GM12878 (cell line): ENCODE measurements at regions not wholly inside any gene's neighbourhood (a gene's known extent, or its start where the extent isn't known, plus 50 kb on each side); places are given as distances from the start of the nearest gene placed in this dataset.

Experiments
- ATAC-seq: fragments of 200-7000 bp; cut with Tn5 transposase; 3 replicates; pipeline ENCODE4 v1.9.1; 2020; ENCODE audit warnings: mild to moderate bottlenecking, moderate library complexity
- BruUV-seq: library from RNA; stranded (reverse); fragments of 400-500 nt; replicated peaks from 2 replicates; lab custom pipeline; 2021; lab: Mats Ljungman, UMichigan
- CTCF ChIA-PET: fragments of 300-600 bp; sonication (Branson Sonifier 250); formaldehyde crosslinking; extraction: SDS; loops from one replicate; lab custom pipeline; 2021; ENCODE audit warnings: inconsistent platforms; lab: Yijun Ruan, JAX
- POLR2A ChIA-PET: fragments of 350-600 bp; formaldehyde crosslinking; extraction: SDS; loops from one replicate; lab custom pipeline; 2021; ENCODE audit warnings: inconsistent platforms; lab: Charles Lee
- RAD21 ChIA-PET: fragments of 300-600 bp; sonication (Branson Sonifier 250); formaldehyde crosslinking; loops from one replicate; lab custom pipeline; 2023; ENCODE audit warnings: antibody characterized with exemption; ENCODE audit not compliant: unreplicated experiment; lab: Charles Lee
- SMC1A ChIA-PET: fragments of 300-600 bp; sonication (Branson Sonifier 250); formaldehyde crosslinking; loops from one replicate; lab custom pipeline; 2023; ENCODE audit not compliant: unreplicated experiment, uncharacterized antibody; lab: Charles Lee
- DNase-seq: peaks from one replicate; pipeline ENCODE4 v3.0.0-alpha.2; 2011; ENCODE audit warnings: low read depth, low spot score
- FAIRE-seq: peaks from 3 replicates; lab custom pipeline; 2011; peaks lifted over from hg19 to GRCh38; lab: Jason Lieb, UNC
- H2AFZ ChIP-seq: 2 replicates; pipeline ENCODE4 v1.6.0; 2011; ENCODE audit warnings: low read depth, low read length, control low read depth; ENCODE audit not compliant: control insufficient read depth
- H3K27ac ChIP-seq: 2 replicates; pipeline ENCODE4 v1.5.1; 2011; ENCODE audit warnings: control low read depth; ENCODE audit not compliant: control insufficient read depth, insufficient read depth
- H3K27me3 ChIP-seq, 2 experiments: replicated peaks in 1 of 2; 2 replicates each; pipeline versions ENCODE4 v1.6.0 to v1.6.1; 2011; ENCODE audit warnings: low read length in 1 of 2; ENCODE audit not compliant: control insufficient read depth in 2 of 2, insufficient read depth in 2 of 2
- H3K36me3 ChIP-seq, 2 experiments: 2 replicates each; pipeline ENCODE4 v1.5.1; 2011; ENCODE audit warnings: low read length in 1 of 2; ENCODE audit not compliant: control insufficient read depth in 2 of 2, insufficient read depth in 2 of 2
- H3K4me1 ChIP-seq: 2 replicates; pipeline ENCODE4 v1.6.1; 2011; ENCODE audit warnings: mild to moderate bottlenecking, low read length, moderate library complexity, mixed read lengths; ENCODE audit not compliant: control insufficient read depth, insufficient read depth
- H3K4me2 ChIP-seq: 2 replicates; pipeline ENCODE4 v1.6.0; 2011; ENCODE audit warnings: control low read depth; ENCODE audit not compliant: control insufficient read depth, insufficient read depth
- H3K4me3 ChIP-seq: fragments of 200-600 bp; sonication (generic); 2 replicates; pipeline ENCODE4 v1.5.1; 2016
- H3K79me2 ChIP-seq: 2 replicates; pipeline ENCODE4 v1.6.0; 2011; ENCODE audit warnings: low read length; ENCODE audit not compliant: control insufficient read depth, insufficient read depth
- H3K9ac ChIP-seq: 2 replicates; pipeline ENCODE4 v1.8.0; 2011; ENCODE audit warnings: low read length, control low read depth, mixed read lengths; ENCODE audit not compliant: control insufficient read depth, insufficient read depth
- H3K9me3 ChIP-seq: replicated peaks from 3 replicates; pipeline ENCODE4 v1.5.1; 2011; ENCODE audit warnings: mild to moderate bottlenecking, low read length; ENCODE audit not compliant: control insufficient read depth, insufficient read depth
- H4K20me1 ChIP-seq: 2 replicates; pipeline ENCODE4 v1.6.0; 2011; ENCODE audit not compliant: control insufficient read depth, insufficient read depth
- CBX5 ChIP-seq: sonication (generic); IDR thresholded peaks from 2 replicates; pipeline ENCODE4 v1.6.1; 2016; ENCODE audit warnings: low read depth, moderate library complexity, mild to moderate bottlenecking, inconsistent platforms
- CEBPB ChIP-seq, 2 experiments: fragments of 150-350 bp in 1 of 2; IDR thresholded peaks; 2 replicates each; pipeline ENCODE4 v1.6.1; 2012 to 2014; ENCODE audit warnings: low read depth in 2 of 2, low read length in 2 of 2, borderline replicate concordance in 1 of 2, inconsistent platforms in 1 of 2
- CREB1 ChIP-seq: IDR thresholded peaks from 2 replicates; pipeline ENCODE4 v1.6.1; 2012; ENCODE audit warnings: low read depth, mild to moderate bottlenecking, inconsistent platforms
- CREM ChIP-seq: IDR thresholded peaks from 2 replicates; pipeline ENCODE4 v1.6.1; 2014; ENCODE audit warnings: antibody characterized with exemption, low read depth
- IKZF1 ChIP-seq: fragments of 450-650 bp; conservative IDR thresholded peaks from 2 replicates; pipeline ENCODE4 v1.6.1; 2017; ENCODE audit warnings: antibody characterized with exemption, mild to moderate bottlenecking
- NFYA ChIP-seq: IDR thresholded peaks from 2 replicates; pipeline ENCODE4 v1.6.1; 2011; ENCODE audit warnings: low read depth, mild to moderate bottlenecking, low read length, improper control_type of control experiment, borderline replicate concordance
- NR2C2 ChIP-seq: IDR thresholded peaks from 2 replicates; pipeline ENCODE4 v1.6.1; 2011; ENCODE audit warnings: borderline replicate concordance, low read depth; ENCODE audit not compliant: control insufficient read depth, insufficient read length
- POU2F2 ChIP-seq: IDR thresholded peaks from 3 replicates; pipeline ENCODE4 v1.6.1; 2011; ENCODE audit warnings: low read depth, mild to moderate bottlenecking, low read length, borderline replicate concordance
- RFX5 ChIP-seq: IDR thresholded peaks from 2 replicates; pipeline ENCODE4 v1.6.1; 2011; ENCODE audit warnings: low read depth, low read length, improper control_type of control experiment
- WGBS: methylation state at CpG from one replicate; pipeline ENCODE4 v1.1.6; 2016; ENCODE audit warnings: low lambda C conversion rate; ENCODE audit not compliant: insufficient replicate concordance, insufficient coverage; ENCODE audit errors: missing lambda C conversion rate; 5-methylcytosine and 5-hydroxymethylcytosine counted together
- in situ Hi-C: fragments of 300-500 bp; cut with MboI; formaldehyde crosslinking; loops from 9 replicates; pipeline ENCODE4 v1.14.3; 2018; ENCODE audit warnings: mixed read lengths
- intact Hi-C: fragments of 100-400 bp; cut with micrococcal nuclease; formaldehyde crosslinking; loops from one replicate; pipeline ENCODE4 v1.14.2; 2022; ENCODE audit not compliant: unreplicated experiment
- TF ChIP-seq, protein P1 (sequence below): fragments of 450-650 bp; formaldehyde crosslinking; IDR thresholded peaks from 2 replicates; pipeline ENCODE4 v1.4.0; 2022; ENCODE audit warnings: mild to moderate bottlenecking, moderate library complexity
- TF ChIP-seq, protein P2 (sequence below): fragments of 450-650 bp; IDR thresholded peaks from 2 replicates; pipeline ENCODE4 v1.6.1; 2017; ENCODE audit warnings: mild to moderate bottlenecking, moderate library complexity

GRCh38 chrX:530726-531610 lies 99.6 kb upstream of the SHOX start:
- Histone ChIP-seq H4K20me1 (no peaks in the 10 kb centered on the region), H3K36me3 (no peaks in the 10 kb centered on the region), H3K4me1 (no peaks in the 10 kb centered on the region), H3K4me2 (no peak overlapping the region), H3K27ac (no peak overlapping the region), H3K9me3 (no peaks in the 10 kb centered on the region; the same call in 2 of the 3 replicates), H3K9ac (no peak overlapping the region), H3K27me3 (no peaks in the 10 kb centered on the region), H2AFZ (no peak overlapping the region), H3K79me2 (no peaks in the 10 kb centered on the region), H3K4me3 (no peak overlapping the region)
- BruUV-seq: no TSS peak
- FAIRE-seq (peak; percentile 61), DNase-seq (no peak), ATAC-seq (no peak)
- CTCF ChIA-PET: no interaction called here
- intact Hi-C loops: no loop called here
- in situ Hi-C loops: no loop called here
- no peak for TF ChIP-seq NFYA
- no peak for TF ChIP-seq NR2C2
- no peak for TF ChIP-seq CEBPB (IDR thresholded peaks at IDR 0.05; ENCODE audit: borderline replicate concordance in 1 of 2, low read depth in 2 of 2, low read length in 2 of 2)
- no peak for TF ChIP-seq CBX5
- no peak for TF ChIP-seq CREB1
- no peak for TF ChIP-seq IKZF1
- no peak for TF ChIP-seq POU2F2
- no peak for TF ChIP-seq RFX5
- TF ChIP-seq, protein P1, sequence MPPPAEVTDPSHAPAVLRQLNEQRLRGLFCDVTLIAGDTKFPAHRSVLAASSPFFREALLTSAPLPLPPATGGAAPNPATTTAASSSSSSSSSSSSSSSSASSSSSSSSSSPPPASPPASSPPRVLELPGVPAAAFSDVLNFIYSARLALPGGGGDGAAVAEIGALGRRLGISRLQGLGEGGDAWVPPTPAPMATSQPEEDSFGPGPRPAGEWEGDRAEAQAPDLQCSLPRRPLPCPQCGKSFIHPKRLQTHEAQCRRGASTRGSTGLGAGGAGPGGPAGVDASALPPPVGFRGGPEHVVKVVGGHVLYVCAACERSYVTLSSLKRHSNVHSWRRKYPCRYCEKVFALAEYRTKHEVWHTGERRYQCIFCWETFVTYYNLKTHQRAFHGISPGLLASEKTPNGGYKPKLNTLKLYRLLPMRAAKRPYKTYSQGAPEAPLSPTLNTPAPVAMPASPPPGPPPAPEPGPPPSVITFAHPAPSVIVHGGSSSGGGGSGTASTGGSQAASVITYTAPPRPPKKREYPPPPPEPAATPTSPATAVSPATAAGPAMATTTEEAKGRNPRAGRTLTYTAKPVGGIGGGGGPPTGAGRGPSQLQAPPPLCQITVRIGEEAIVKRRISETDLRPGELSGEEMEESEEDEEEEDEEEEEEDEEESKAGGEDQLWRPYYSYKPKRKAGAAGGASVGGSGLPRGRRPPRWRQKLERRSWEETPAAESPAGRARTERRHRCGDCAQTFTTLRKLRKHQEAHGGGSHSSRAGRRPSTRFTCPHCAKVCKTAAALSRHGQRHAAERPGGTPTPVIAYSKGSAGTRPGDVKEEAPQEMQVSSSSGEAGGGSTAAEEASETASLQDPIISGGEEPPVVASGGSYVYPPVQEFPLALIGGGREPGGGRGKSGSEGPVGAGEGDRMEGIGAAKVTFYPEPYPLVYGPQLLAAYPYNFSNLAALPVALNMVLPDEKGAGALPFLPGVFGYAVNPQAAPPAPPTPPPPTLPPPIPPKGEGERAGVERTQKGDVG (CRISPR knock-in tag): no peak
- TF ChIP-seq, protein P2, sequence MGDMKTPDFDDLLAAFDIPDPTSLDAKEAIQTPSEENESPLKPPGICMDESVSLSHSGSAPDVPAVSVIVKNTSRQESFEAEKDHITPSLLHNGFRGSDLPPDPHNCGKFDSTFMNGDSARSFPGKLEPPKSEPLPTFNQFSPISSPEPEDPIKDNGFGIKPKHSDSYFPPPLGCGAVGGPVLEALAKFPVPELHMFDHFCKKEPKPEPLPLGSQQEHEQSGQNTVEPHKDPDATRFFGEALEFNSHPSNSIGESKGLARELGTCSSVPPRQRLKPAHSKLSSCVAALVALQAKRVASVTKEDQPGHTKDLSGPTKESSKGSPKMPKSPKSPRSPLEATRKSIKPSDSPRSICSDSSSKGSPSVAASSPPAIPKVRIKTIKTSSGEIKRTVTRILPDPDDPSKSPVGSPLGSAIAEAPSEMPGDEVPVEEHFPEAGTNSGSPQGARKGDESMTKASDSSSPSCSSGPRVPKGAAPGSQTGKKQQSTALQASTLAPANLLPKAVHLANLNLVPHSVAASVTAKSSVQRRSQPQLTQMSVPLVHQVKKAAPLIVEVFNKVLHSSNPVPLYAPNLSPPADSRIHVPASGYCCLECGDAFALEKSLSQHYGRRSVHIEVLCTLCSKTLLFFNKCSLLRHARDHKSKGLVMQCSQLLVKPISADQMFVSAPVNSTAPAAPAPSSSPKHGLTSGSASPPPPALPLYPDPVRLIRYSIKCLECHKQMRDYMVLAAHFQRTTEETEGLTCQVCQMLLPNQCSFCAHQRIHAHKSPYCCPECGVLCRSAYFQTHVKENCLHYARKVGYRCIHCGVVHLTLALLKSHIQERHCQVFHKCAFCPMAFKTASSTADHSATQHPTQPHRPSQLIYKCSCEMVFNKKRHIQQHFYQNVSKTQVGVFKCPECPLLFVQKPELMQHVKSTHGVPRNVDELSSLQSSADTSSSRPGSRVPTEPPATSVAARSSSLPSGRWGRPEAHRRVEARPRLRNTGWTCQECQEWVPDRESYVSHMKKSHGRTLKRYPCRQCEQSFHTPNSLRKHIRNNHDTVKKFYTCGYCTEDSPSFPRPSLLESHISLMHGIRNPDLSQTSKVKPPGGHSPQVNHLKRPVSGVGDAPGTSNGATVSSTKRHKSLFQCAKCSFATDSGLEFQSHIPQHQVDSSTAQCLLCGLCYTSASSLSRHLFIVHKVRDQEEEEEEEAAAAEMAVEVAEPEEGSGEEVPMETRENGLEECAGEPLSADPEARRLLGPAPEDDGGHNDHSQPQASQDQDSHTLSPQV: no peak
- TF ChIP-seq CREM: no peak
- POLR2A ChIA-PET: no interaction called here
- SMC1A ChIA-PET: no interaction called here
- WGBS: 70% methylated on average over 19 of the region's 19 CpGs
- RAD21 ChIA-PET: no interaction called here
